Fibroblast of pulmonary artery (primary cell): ENCODE measurements at regions not wholly inside any gene's neighbourhood (a gene's known extent, or its start where the extent isn't known, plus 50 kb on each side); places are given as distances from the start of the nearest gene placed in this dataset.
"Not testable (repeated sequence)": the region's sequence is repeated elsewhere in the genome, so short reads cannot be mapped to it uniquely, and the experiment has no call there.

Source experiments
- DNase-seq: peaks from one replicate; pipeline ENCODE4 v3.0.0-alpha.2; 2010; ENCODE audit warnings: low read depth
- H3K4me3 ChIP-seq: replicated peaks from 2 replicates; pipeline ENCODE4 v1.5.1; 2011; ENCODE audit warnings: low read depth, mild to moderate bottlenecking, control low read depth, low read length, moderate library complexity
- CTCF ChIP-seq: IDR thresholded peaks from 2 replicates; pipeline ENCODE4 v1.5.1; 2011; ENCODE audit warnings: mild to moderate bottlenecking, control low read depth, low read length, inconsistent platforms; ENCODE audit errors: missing control alignments

- H3K4me3 ChIP-seq, result no peak overlapping the region
- TF ChIP-seq CTCF, result no peak
- DNase-seq, result no peak
Observed at GRCh38 chr3:96584066-96584465, 230.3 kb upstream of the EPHA6 start.

- H3K4me3 ChIP-seq, DNase-seq: not testable (repeated sequence)
Observed at GRCh38 chr3:96606865-96607264, 207.5 kb upstream of the EPHA6 start.

- no peak for DNase-seq
- H3K4me3 ChIP-seq, result no peak overlapping the region
- no peak for TF ChIP-seq CTCF
Observed at GRCh38 chr3:96619475-96619874, 194.9 kb upstream of the EPHA6 start.

GRCh38 chr3:96622878-96623277 lies 191.5 kb upstream of the EPHA6 start:
- no peak for TF ChIP-seq CTCF
- no peak overlapping the region for H3K4me3 ChIP-seq
- no peak for DNase-seq

GRCh38 chr3:96631050-96631449 lies 183.3 kb upstream of the EPHA6 start:
- H3K4me3 ChIP-seq, result no peak overlapping the region
- TF ChIP-seq CTCF, result no peak
- DNase-seq, result no peak

GRCh38 chr3:96646596-96646995 lies 167.8 kb upstream of the EPHA6 start:
- H3K4me3 ChIP-seq, result no peak overlapping the region
- no peak for TF ChIP-seq CTCF
- no peak for DNase-seq

- no peak for TF ChIP-seq CTCF
- H3K4me3 ChIP-seq, result no peak overlapping the region
- no peak for DNase-seq
Observed at GRCh38 chr3:96657710-96658109, 156.7 kb upstream of the EPHA6 start.

- not testable (repeated sequence) for DNase-seq, H3K4me3 ChIP-seq
Observed at GRCh38 chr3:96671861-96672595, 142.4 kb upstream of the EPHA6 start.
